ENCODE measurements at regions not wholly inside any gene's neighbourhood (a gene's known extent, or its start where the extent isn't known, plus 50 kb on each side); places are given as distances from the start of the nearest gene placed in this dataset.

GRCh38 chr5:36365896-36366295 is 64.2 kb upstream of the RANBP3L start (continued):
- TF ChIP-seq POLR2A (IDR thresholded peaks at IDR 0.05; ENCODE audit: borderline replicate concordance, extremely low read depth, insufficient read depth, insufficient read length): no peak

GRCh38 chr5:36366883-36367282 is 65.2 kb upstream of the RANBP3L start:
- BruUV-seq (replicated peaks): no TSS peak
- intact Hi-C loops (cut with micrococcal nuclease): no loop called here
- no peaks in the 10 kb centered on the region for H3K9me3 ChIP-seq (ENCODE audit: control insufficient read depth in 1 of 2, insufficient read depth in 1 of 2, low read depth in 1 of 2, low read length in 2 of 2)
- RAD21 ChIA-PET (ENCODE audit: low non-redundant PET in 1 of 2, low total read pairs in 2 of 2, uncharacterized antibody in 2 of 2, unreplicated experiment in 2 of 2): no interaction called here
- TF ChIP-seq SIN3A (IDR thresholded peaks at IDR 0.05; ENCODE audit: low read depth) (no peak), SP1 (IDR thresholded peaks at IDR 0.05; ENCODE audit: low read depth) (no peak), CEBPB (IDR thresholded peaks at IDR 0.05; ENCODE audit: low read depth) (no peak), ZNF274 (IDR thresholded peaks at IDR 0.05; ENCODE audit: low read depth, low read length) (no peak), RAD21 (IDR thresholded peaks at IDR 0.05; ENCODE audit: low read depth) (no peak)
- TF ChIP-seq, protein P1, sequence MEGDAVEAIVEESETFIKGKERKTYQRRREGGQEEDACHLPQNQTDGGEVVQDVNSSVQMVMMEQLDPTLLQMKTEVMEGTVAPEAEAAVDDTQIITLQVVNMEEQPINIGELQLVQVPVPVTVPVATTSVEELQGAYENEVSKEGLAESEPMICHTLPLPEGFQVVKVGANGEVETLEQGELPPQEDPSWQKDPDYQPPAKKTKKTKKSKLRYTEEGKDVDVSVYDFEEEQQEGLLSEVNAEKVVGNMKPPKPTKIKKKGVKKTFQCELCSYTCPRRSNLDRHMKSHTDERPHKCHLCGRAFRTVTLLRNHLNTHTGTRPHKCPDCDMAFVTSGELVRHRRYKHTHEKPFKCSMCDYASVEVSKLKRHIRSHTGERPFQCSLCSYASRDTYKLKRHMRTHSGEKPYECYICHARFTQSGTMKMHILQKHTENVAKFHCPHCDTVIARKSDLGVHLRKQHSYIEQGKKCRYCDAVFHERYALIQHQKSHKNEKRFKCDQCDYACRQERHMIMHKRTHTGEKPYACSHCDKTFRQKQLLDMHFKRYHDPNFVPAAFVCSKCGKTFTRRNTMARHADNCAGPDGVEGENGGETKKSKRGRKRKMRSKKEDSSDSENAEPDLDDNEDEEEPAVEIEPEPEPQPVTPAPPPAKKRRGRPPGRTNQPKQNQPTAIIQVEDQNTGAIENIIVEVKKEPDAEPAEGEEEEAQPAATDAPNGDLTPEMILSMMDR (IDR thresholded peaks at IDR 0.05 in 2 of 3, conservative IDR thresholded peaks at IDR 0.05 in 1 of 3; ENCODE audit: borderline replicate concordance in 1 of 3, insufficient read depth in 1 of 3, low read depth in 2 of 3, low read length in 2 of 3): no peak
- no peak overlapping the region for H3K9ac ChIP-seq (ENCODE audit: low read length)
- no peak overlapping the region for H2AFZ ChIP-seq (ENCODE audit: low read depth, low read length, poor library complexity, severe bottlenecking)
- peaks cover 0 to 2% of the 10 kb centered on the region in 2 experiments; a peak in 1 of 4 replicates for H3K4me1 ChIP-seq (ENCODE audit: control insufficient read depth in 1 of 2, insufficient read depth in 2 of 2, low read length in 2 of 2)
- ATAC-seq (no peak), DNase-seq (ENCODE audit: low read depth, low spot score) (no peak)
- CTCF ChIA-PET: no interaction called here
- no peaks in the 10 kb centered on the region for H3K79me2 ChIP-seq (ENCODE audit: insufficient read depth, low read length)
- no peaks in the 10 kb centered on the region for H3K36me3 ChIP-seq (ENCODE audit: control insufficient read depth in 1 of 2, insufficient read depth in 2 of 2, low read length in 2 of 2)
- no peaks in the 10 kb centered on the region for H4K20me1 ChIP-seq (ENCODE audit: insufficient read depth)
- H3K4me3 ChIP-seq (replicated peaks in 1 of 2; ENCODE audit: low read depth in 1 of 2, low read length in 2 of 2): no peak overlapping the region
- no peak overlapping the region for H3K27ac ChIP-seq (ENCODE audit: low read depth, low read length)
- H3K27me3 ChIP-seq (ENCODE audit: insufficient read depth, low read length): no peaks in the 10 kb centered on the region
- no peaks in the 10 kb centered on the region for H3K9me2 ChIP-seq (ENCODE audit: insufficient read depth)
- POLR2A ChIA-PET: no interaction called here
- H3K4me2 ChIP-seq (ENCODE audit: low read length): no peak overlapping the region

GRCh38 chr5:36367524-36367923 is 65.8 kb upstream of the RANBP3L start:
- ChIA-PET POLR2A (no interaction called here), RAD21 (ENCODE audit: low non-redundant PET in 1 of 2, low total read pairs in 2 of 2, uncharacterized antibody in 2 of 2, unreplicated experiment in 2 of 2) (no interaction called here), CTCF (no interaction called here)
- no peaks in the 10 kb centered on the region for H3K9me3 ChIP-seq (ENCODE audit: control insufficient read depth in 1 of 2, insufficient read depth in 1 of 2, low read depth in 1 of 2, low read length in 2 of 2)
- no peak overlapping the region for H3K27ac ChIP-seq (ENCODE audit: low read depth, low read length)
- peaks cover 0 to 2% of the 10 kb centered on the region in 2 experiments; a peak in 1 of 4 replicates for H3K4me1 ChIP-seq (ENCODE audit: control insufficient read depth in 1 of 2, insufficient read depth in 2 of 2, low read length in 2 of 2)
- no peak overlapping the region for H2AFZ ChIP-seq (ENCODE audit: low read depth, low read length, poor library complexity, severe bottlenecking)
- H3K79me2 ChIP-seq (ENCODE audit: insufficient read depth, low read length): no peaks in the 10 kb centered on the region
- no peaks in the 10 kb centered on the region for H4K20me1 ChIP-seq (ENCODE audit: insufficient read depth)
- intact Hi-C loops (cut with micrococcal nuclease): no loop called here
- no peak for DNase-seq (ENCODE audit: low read depth, low spot score)
- no peak overlapping the region for H3K4me3 ChIP-seq (replicated peaks in 1 of 2; ENCODE audit: low read depth in 1 of 2, low read length in 2 of 2)
- no peak for ATAC-seq
- H3K4me2 ChIP-seq (ENCODE audit: low read length): no peak overlapping the region
- no TSS peak for BruUV-seq (replicated peaks)
- TF ChIP-seq RAD21 (IDR thresholded peaks at IDR 0.05; ENCODE audit: low read depth): no peak
- TF ChIP-seq JUND (IDR thresholded peaks at IDR 0.05): no peak
- TF ChIP-seq EZH2phosphoT487 (IDR thresholded peaks at IDR 0.05; ENCODE audit: borderline replicate concordance): no peak
- TF ChIP-seq ATF3 (IDR thresholded peaks at IDR 0.05): no peak
- TF ChIP-seq ELF1 (IDR thresholded peaks at IDR 0.05; ENCODE audit: borderline replicate concordance, low read depth): no peak
- no peak for TF ChIP-seq EZH2 (IDR thresholded peaks at IDR 0.05)
- no peak for TF ChIP-seq POLR2AphosphoS5 (IDR thresholded peaks at IDR 0.05; ENCODE audit: low read depth, low read length)
- no peak overlapping the region for H3K9ac ChIP-seq (ENCODE audit: low read length)
- H3K36me3 ChIP-seq (ENCODE audit: control insufficient read depth in 1 of 2, insufficient read depth in 2 of 2, low read length in 2 of 2): no peaks in the 10 kb centered on the region
- no peaks in the 10 kb centered on the region for H3K27me3 ChIP-seq (ENCODE audit: insufficient read depth, low read length)
- no peaks in the 10 kb centered on the region for H3K9me2 ChIP-seq (ENCODE audit: insufficient read depth)

Measured in HCT116 (cell line).